ENCODE measurements at regions not wholly inside any gene's neighbourhood (a gene's known extent, or its start where the extent isn't known, plus 50 kb on each side); places are given as distances from the start of the nearest gene placed in this dataset.

DNA sequence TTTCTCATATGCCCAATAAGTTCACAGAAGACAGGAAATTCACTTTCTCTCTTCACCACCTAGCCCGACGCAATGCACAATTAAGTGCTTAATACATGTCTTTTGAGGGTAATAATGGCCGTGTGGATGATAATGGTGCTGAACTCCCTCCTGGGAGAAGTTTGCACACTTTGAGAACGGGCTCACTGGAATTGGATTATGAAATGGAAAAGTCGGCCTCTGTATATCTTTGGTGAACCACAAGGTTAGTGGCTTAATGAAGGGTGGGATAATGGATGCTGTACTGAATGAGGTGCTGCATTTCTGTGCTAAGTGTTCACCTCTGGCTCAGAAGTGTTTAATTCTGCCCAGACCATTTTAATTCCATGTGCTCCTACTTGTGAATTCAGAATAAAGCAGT, 207.5 kb downstream of the IRX2 start:
- TF ChIP-seq, protein P1, sequence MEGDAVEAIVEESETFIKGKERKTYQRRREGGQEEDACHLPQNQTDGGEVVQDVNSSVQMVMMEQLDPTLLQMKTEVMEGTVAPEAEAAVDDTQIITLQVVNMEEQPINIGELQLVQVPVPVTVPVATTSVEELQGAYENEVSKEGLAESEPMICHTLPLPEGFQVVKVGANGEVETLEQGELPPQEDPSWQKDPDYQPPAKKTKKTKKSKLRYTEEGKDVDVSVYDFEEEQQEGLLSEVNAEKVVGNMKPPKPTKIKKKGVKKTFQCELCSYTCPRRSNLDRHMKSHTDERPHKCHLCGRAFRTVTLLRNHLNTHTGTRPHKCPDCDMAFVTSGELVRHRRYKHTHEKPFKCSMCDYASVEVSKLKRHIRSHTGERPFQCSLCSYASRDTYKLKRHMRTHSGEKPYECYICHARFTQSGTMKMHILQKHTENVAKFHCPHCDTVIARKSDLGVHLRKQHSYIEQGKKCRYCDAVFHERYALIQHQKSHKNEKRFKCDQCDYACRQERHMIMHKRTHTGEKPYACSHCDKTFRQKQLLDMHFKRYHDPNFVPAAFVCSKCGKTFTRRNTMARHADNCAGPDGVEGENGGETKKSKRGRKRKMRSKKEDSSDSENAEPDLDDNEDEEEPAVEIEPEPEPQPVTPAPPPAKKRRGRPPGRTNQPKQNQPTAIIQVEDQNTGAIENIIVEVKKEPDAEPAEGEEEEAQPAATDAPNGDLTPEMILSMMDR (IDR thresholded peaks at IDR 0.05), result no peak
- no peak for TF ChIP-seq POLR2A (IDR thresholded peaks at IDR 0.05)
- TF ChIP-seq EP300 (IDR thresholded peaks at IDR 0.05), result no peak

All from ovary (tissue), 3 donors.